ENCODE measurements at regions not wholly inside any gene's neighbourhood (a gene's known extent, or its start where the extent isn't known, plus 50 kb on each side); places are given as distances from the start of the nearest gene placed in this dataset.

- Histone ChIP-seq H3K36me3 (ENCODE audit: control insufficient read depth in 3 of 3, insufficient read depth in 3 of 3, low read length in 3 of 3) (no peaks in the 10 kb centered on the region), H3K4me3 (ENCODE audit: low read length in 3 of 3) (no peak overlapping the region), H3K4me1 (ENCODE audit: control insufficient read depth in 3 of 3, insufficient read depth in 3 of 3, low read length in 3 of 3) (peaks cover 15 to 25% (median 15%) of the 10 kb centered on the region in 3 donors), H3K27ac (ENCODE audit: low read depth, low read length) (no peak overlapping the region), H3K9ac (ENCODE audit: low read depth in 1 of 3, low read length in 3 of 3) (no peak overlapping the region), H3K9me3 (ENCODE audit: control insufficient read depth in 3 of 3, low read length in 3 of 3) (no peaks in the 10 kb centered on the region), H3K27me3 (ENCODE audit: control insufficient read depth in 3 of 3, insufficient read depth in 3 of 3, low read length in 3 of 3) (no peaks in the 10 kb centered on the region)
Measured at GRCh38 chr13:50355797-50356196, 340.6 kb downstream of the KCNRG start.

- H3K9ac ChIP-seq (ENCODE audit: low read depth in 1 of 3, low read length in 3 of 3): no peak overlapping the region
- no peaks in the 10 kb centered on the region for H3K9me3 ChIP-seq (ENCODE audit: control insufficient read depth in 3 of 3, low read length in 3 of 3)
- H3K27me3 ChIP-seq (ENCODE audit: control insufficient read depth in 3 of 3, insufficient read depth in 3 of 3, low read length in 3 of 3): no peaks in the 10 kb centered on the region
- H3K4me3 ChIP-seq (ENCODE audit: low read length in 3 of 3): no peak overlapping the region
- H3K36me3 ChIP-seq (ENCODE audit: control insufficient read depth in 3 of 3, insufficient read depth in 3 of 3, low read length in 3 of 3): no peaks in the 10 kb centered on the region
- H3K4me1 ChIP-seq (ENCODE audit: control insufficient read depth in 3 of 3, insufficient read depth in 3 of 3, low read length in 3 of 3): peaks cover 15 to 25% (median 15%) of the 10 kb centered on the region in 3 donors
- peak overlapping the region; percentile 0 for H3K27ac ChIP-seq (ENCODE audit: low read depth, low read length)
Measured at GRCh38 chr13:50357136-50357535, 341.9 kb downstream of the KCNRG start.

GRCh38 chr13:50357586-50358118 is 342.4 kb downstream of the KCNRG start:
- no peak overlapping the region for H3K9ac ChIP-seq (ENCODE audit: low read depth in 1 of 3, low read length in 3 of 3)
- H3K4me3 ChIP-seq (ENCODE audit: low read length in 3 of 3): no peak overlapping the region

GRCh38 chr13:50358231-50359040 is 343.2 kb downstream of the KCNRG start:
- no peak overlapping the region for H3K4me3 ChIP-seq (ENCODE audit: low read length in 3 of 3)
- H3K36me3 ChIP-seq (ENCODE audit: control insufficient read depth in 3 of 3, insufficient read depth in 3 of 3, low read length in 3 of 3): no peaks in the 10 kb centered on the region
- no peaks in the 10 kb centered on the region for H3K27me3 ChIP-seq (ENCODE audit: control insufficient read depth in 3 of 3, insufficient read depth in 3 of 3, low read length in 3 of 3)
- no peaks in the 10 kb centered on the region for H3K9me3 ChIP-seq (ENCODE audit: control insufficient read depth in 3 of 3, low read length in 3 of 3)
- H3K9ac ChIP-seq (ENCODE audit: low read depth in 1 of 3, low read length in 3 of 3): no peak overlapping the region
- peaks cover 15 to 25% (median 15%) of the 10 kb centered on the region in 3 donors for H3K4me1 ChIP-seq (ENCODE audit: control insufficient read depth in 3 of 3, insufficient read depth in 3 of 3, low read length in 3 of 3)
- H3K27ac ChIP-seq (ENCODE audit: low read depth, low read length): peak overlapping the region; percentile 0

More at GRCh38 chr13:50357586-50358118, 342.4 kb downstream of the KCNRG start:
- Histone ChIP-seq H3K27ac (ENCODE audit: low read depth, low read length) (peak overlapping the region; percentile 0), H3K27me3 (ENCODE audit: control insufficient read depth in 3 of 3, insufficient read depth in 3 of 3, low read length in 3 of 3) (no peaks in the 10 kb centered on the region), H3K4me1 (ENCODE audit: control insufficient read depth in 3 of 3, insufficient read depth in 3 of 3, low read length in 3 of 3) (peaks cover 15 to 25% (median 15%) of the 10 kb centered on the region in 3 donors), H3K36me3 (ENCODE audit: control insufficient read depth in 3 of 3, insufficient read depth in 3 of 3, low read length in 3 of 3) (no peaks in the 10 kb centered on the region), H3K9me3 (ENCODE audit: control insufficient read depth in 3 of 3, low read length in 3 of 3) (no peaks in the 10 kb centered on the region)

- Histone ChIP-seq H3K9ac (ENCODE audit: low read depth in 1 of 3, low read length in 3 of 3) (no peak overlapping the region), H3K27ac (ENCODE audit: low read depth, low read length) (no peak overlapping the region), H3K9me3 (ENCODE audit: control insufficient read depth in 3 of 3, low read length in 3 of 3) (no peaks in the 10 kb centered on the region), H3K4me3 (ENCODE audit: low read length in 3 of 3) (no peak overlapping the region), H3K27me3 (ENCODE audit: control insufficient read depth in 3 of 3, insufficient read depth in 3 of 3, low read length in 3 of 3) (no peaks in the 10 kb centered on the region), H3K4me1 (ENCODE audit: control insufficient read depth in 3 of 3, insufficient read depth in 3 of 3, low read length in 3 of 3) (peaks cover 13 to 19% (median 14%) of the 10 kb centered on the region in 3 donors), H3K36me3 (ENCODE audit: control insufficient read depth in 3 of 3, insufficient read depth in 3 of 3, low read length in 3 of 3) (no peaks in the 10 kb centered on the region)
Measured at GRCh38 chr13:50359041-50359367, 343.8 kb downstream of the KCNRG start.

GRCh38 chr13:50359779-50360178 is 344.5 kb downstream of the KCNRG start:
- no peak overlapping the region for H3K4me3 ChIP-seq (ENCODE audit: low read length in 3 of 3)
- H3K27ac ChIP-seq (ENCODE audit: low read depth, low read length): no peak overlapping the region
- no peak overlapping the region for H3K9ac ChIP-seq (ENCODE audit: low read depth in 1 of 3, low read length in 3 of 3)
- H3K4me1 ChIP-seq (ENCODE audit: control insufficient read depth in 3 of 3, insufficient read depth in 3 of 3, low read length in 3 of 3): peaks cover 11 to 16% (median 12%) of the 10 kb centered on the region in 3 donors
- H3K27me3 ChIP-seq (ENCODE audit: control insufficient read depth in 3 of 3, insufficient read depth in 3 of 3, low read length in 3 of 3): no peaks in the 10 kb centered on the region
- H3K9me3 ChIP-seq (ENCODE audit: control insufficient read depth in 3 of 3, low read length in 3 of 3): no peaks in the 10 kb centered on the region
- H3K36me3 ChIP-seq (ENCODE audit: control insufficient read depth in 3 of 3, insufficient read depth in 3 of 3, low read length in 3 of 3): no peaks in the 10 kb centered on the region

GRCh38 chr13:50360637-50361036 is 345.4 kb downstream of the KCNRG start:
- Histone ChIP-seq H3K27ac (ENCODE audit: low read depth, low read length) (no peak overlapping the region), H3K4me3 (ENCODE audit: low read length in 3 of 3) (no peak overlapping the region), H3K4me1 (ENCODE audit: control insufficient read depth in 3 of 3, insufficient read depth in 3 of 3, low read length in 3 of 3) (peaks cover 11 to 16% (median 12%) of the 10 kb centered on the region in 3 donors), H3K9me3 (ENCODE audit: control insufficient read depth in 3 of 3, low read length in 3 of 3) (no peaks in the 10 kb centered on the region), H3K9ac (ENCODE audit: low read depth in 1 of 3, low read length in 3 of 3) (no peak overlapping the region), H3K27me3 (ENCODE audit: control insufficient read depth in 3 of 3, insufficient read depth in 3 of 3, low read length in 3 of 3) (no peaks in the 10 kb centered on the region), H3K36me3 (ENCODE audit: control insufficient read depth in 3 of 3, insufficient read depth in 3 of 3, low read length in 3 of 3) (no peaks in the 10 kb centered on the region)

- Histone ChIP-seq H3K4me3 (ENCODE audit: low read length in 3 of 3) (no peak overlapping the region), H3K27ac (ENCODE audit: low read depth, low read length) (no peak overlapping the region), H3K27me3 (ENCODE audit: control insufficient read depth in 3 of 3, insufficient read depth in 3 of 3, low read length in 3 of 3) (no peaks in the 10 kb centered on the region), H3K9ac (ENCODE audit: low read depth in 1 of 3, low read length in 3 of 3) (no peak overlapping the region), H3K9me3 (ENCODE audit: control insufficient read depth in 3 of 3, low read length in 3 of 3) (no peaks in the 10 kb centered on the region), H3K4me1 (ENCODE audit: control insufficient read depth in 3 of 3, insufficient read depth in 3 of 3, low read length in 3 of 3) (peaks cover 11 to 16% (median 12%) of the 10 kb centered on the region in 3 donors), H3K36me3 (ENCODE audit: control insufficient read depth in 3 of 3, insufficient read depth in 3 of 3, low read length in 3 of 3) (no peaks in the 10 kb centered on the region)
Measured at GRCh38 chr13:50361282-50361681, 346.0 kb downstream of the KCNRG start.

- Histone ChIP-seq H3K4me1 (ENCODE audit: control insufficient read depth in 3 of 3, insufficient read depth in 3 of 3, low read length in 3 of 3) (no peaks in the 10 kb centered on the region), H3K9me3 (ENCODE audit: control insufficient read depth in 3 of 3, low read length in 3 of 3) (no peaks in the 10 kb centered on the region), H3K36me3 (ENCODE audit: control insufficient read depth in 3 of 3, insufficient read depth in 3 of 3, low read length in 3 of 3) (no peaks in the 10 kb centered on the region), H3K9ac (ENCODE audit: low read depth in 1 of 3, low read length in 3 of 3) (no peak overlapping the region), H3K27ac (ENCODE audit: low read depth, low read length) (no peak overlapping the region), H3K4me3 (ENCODE audit: low read length in 3 of 3) (no peak overlapping the region), H3K27me3 (ENCODE audit: control insufficient read depth in 3 of 3, insufficient read depth in 3 of 3, low read length in 3 of 3) (no peaks in the 10 kb centered on the region)
Measured at GRCh38 chr13:50365408-50366391, 350.5 kb downstream of the KCNRG start.
